ENCODE measurements at regions not wholly inside any gene's neighbourhood (a gene's known extent, or its start where the extent isn't known, plus 50 kb on each side); places are given as distances from the start of the nearest gene placed in this dataset.

GRCh38 chr12:34340534-34341361 lies 318.5 kb downstream of the ALG10 start:
- TF ChIP-seq CTCF (conservative IDR thresholded peaks at IDR 0.05; ENCODE audit: low read length): no peak
- no peak for TF ChIP-seq EZH2phosphoT487 (IDR thresholded peaks at IDR 0.05; ENCODE audit: borderline replicate concordance)

Measured in Loucy (cell line).